A549 (cell line): ENCODE measurements at regions not wholly inside any gene's neighbourhood (a gene's known extent, or its start where the extent isn't known, plus 50 kb on each side); places are given as distances from the start of the nearest gene placed in this dataset.

Experiments
- EHF ChIP-seq: fragments of 250-450 bp; sonication (Bioruptor Pico); IDR thresholded peaks from 2 replicates; pipeline ENCODE4 v1.5.0; 2020; ENCODE audit warnings: mild to moderate bottlenecking
- EP300 ChIP-seq, 2 experiments: fragments of >200 bp; sonication (Bioruptor Twin); formaldehyde crosslinking; IDR thresholded peaks; 2 replicates in 1 of 2; 3 replicates in 1 of 2; pipeline ENCODE4 v1.6.1; 2016 to 2017
- HEYL ChIP-seq: fragments of 250-450 bp; sonication (Bioruptor Pico); IDR thresholded peaks from 2 replicates; pipeline ENCODE4 v1.8.0; 2021; ENCODE audit warnings: mild to moderate bottlenecking, moderate library complexity
- HOXA7 ChIP-seq: fragments of 250-450 bp; sonication (Bioruptor Pico); IDR thresholded peaks from 2 replicates; pipeline ENCODE4 v1.5.0; 2020; ENCODE audit warnings: mild to moderate bottlenecking, moderate library complexity
- JUN ChIP-seq, 2 experiments: fragments of >200 bp; sonication (Bioruptor Twin); formaldehyde crosslinking; IDR thresholded peaks; 2 replicates in 1 of 2; 3 replicates in 1 of 2; pipeline ENCODE4 v1.6.1; 2016 to 2017
- KDM5A ChIP-seq: fragments of 200-600 bp; sonication (generic); IDR thresholded peaks from 2 replicates; pipeline ENCODE4 v1.6.1; 2016; ENCODE audit warnings: antibody characterized with exemption, mild to moderate bottlenecking
- RAD21 ChIP-seq, 2 experiments: fragments of >200 bp in 1 of 2; sonication (Bioruptor Twin) in 1 of 2; formaldehyde crosslinking in 1 of 2; IDR thresholded peaks in 1 of 2; conservative IDR thresholded peaks in 1 of 2; 2 replicates in 1 of 2; 3 replicates in 1 of 2; pipeline ENCODE4 v1.6.1; 2012 to 2018; ENCODE audit warnings: inconsistent platforms in 1 of 2
- TF ChIP-seq, protein P1 (sequence below): fragments of >200 bp; sonication (Bioruptor Twin); formaldehyde crosslinking; IDR thresholded peaks from 3 replicates; pipeline ENCODE4 v1.5.1; 2016
- TF ChIP-seq, protein P2 (sequence below): fragments of 450-650 bp; IDR thresholded peaks from 2 replicates; pipeline ENCODE4 v1.6.1; 2014; ENCODE audit warnings: antibody characterized with exemption
- TF ChIP-seq, protein P3 (sequence below): fragments of >200 bp; sonication (Bioruptor Twin); formaldehyde crosslinking; IDR thresholded peaks from 2 replicates; pipeline ENCODE4 v1.6.1; 2016
- TF ChIP-seq, protein P4 (sequence below): IDR thresholded peaks from 2 replicates; pipeline ENCODE4 v1.6.1; 2012

DNA sequence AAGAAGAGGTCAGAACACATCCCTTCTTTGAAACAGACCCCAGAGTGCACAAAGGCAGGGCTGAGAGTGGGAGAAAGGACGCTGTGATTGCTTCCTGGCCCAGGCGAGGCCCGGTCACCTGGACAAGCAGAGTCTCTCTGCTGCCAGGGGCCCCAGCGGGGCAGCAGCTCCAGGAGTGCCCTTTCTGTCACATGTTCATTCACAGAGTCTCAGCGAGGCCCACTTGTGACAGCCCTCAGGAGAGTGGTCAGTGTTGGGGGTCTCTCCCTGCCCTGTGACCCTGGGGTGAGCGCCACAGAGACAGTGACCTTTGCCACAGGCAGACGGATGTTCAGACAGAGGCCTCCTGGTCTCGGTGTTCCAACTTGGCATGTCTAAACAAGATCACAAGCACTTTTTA, 130.2 kb upstream of the IRX4 start:
- TF ChIP-seq, protein P1, sequence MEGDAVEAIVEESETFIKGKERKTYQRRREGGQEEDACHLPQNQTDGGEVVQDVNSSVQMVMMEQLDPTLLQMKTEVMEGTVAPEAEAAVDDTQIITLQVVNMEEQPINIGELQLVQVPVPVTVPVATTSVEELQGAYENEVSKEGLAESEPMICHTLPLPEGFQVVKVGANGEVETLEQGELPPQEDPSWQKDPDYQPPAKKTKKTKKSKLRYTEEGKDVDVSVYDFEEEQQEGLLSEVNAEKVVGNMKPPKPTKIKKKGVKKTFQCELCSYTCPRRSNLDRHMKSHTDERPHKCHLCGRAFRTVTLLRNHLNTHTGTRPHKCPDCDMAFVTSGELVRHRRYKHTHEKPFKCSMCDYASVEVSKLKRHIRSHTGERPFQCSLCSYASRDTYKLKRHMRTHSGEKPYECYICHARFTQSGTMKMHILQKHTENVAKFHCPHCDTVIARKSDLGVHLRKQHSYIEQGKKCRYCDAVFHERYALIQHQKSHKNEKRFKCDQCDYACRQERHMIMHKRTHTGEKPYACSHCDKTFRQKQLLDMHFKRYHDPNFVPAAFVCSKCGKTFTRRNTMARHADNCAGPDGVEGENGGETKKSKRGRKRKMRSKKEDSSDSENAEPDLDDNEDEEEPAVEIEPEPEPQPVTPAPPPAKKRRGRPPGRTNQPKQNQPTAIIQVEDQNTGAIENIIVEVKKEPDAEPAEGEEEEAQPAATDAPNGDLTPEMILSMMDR = no peak
- TF ChIP-seq RAD21 (conservative IDR thresholded peaks at IDR 0.05 in 1 of 2, IDR thresholded peaks at IDR 0.05 in 1 of 2) = no peak
- TF ChIP-seq EHF (CRISPR knock-in tag) = no peak
- TF ChIP-seq, protein P2, sequence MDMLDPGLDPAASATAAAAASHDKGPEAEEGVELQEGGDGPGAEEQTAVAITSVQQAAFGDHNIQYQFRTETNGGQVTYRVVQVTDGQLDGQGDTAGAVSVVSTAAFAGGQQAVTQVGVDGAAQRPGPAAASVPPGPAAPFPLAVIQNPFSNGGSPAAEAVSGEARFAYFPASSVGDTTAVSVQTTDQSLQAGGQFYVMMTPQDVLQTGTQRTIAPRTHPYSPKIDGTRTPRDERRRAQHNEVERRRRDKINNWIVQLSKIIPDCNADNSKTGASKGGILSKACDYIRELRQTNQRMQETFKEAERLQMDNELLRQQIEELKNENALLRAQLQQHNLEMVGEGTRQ = no peak
- no peak for TF ChIP-seq HOXA7 (CRISPR knock-in tag)
- TF ChIP-seq, protein P3, sequence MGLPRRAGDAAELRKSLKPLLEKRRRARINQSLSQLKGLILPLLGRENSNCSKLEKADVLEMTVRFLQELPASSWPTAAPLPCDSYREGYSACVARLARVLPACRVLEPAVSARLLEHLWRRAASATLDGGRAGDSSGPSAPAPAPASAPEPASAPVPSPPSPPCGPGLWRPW = no peak
- TF ChIP-seq, protein P4, sequence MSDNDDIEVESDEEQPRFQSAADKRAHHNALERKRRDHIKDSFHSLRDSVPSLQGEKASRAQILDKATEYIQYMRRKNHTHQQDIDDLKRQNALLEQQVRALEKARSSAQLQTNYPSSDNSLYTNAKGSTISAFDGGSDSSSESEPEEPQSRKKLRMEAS = no peak
- TF ChIP-seq EP300 (IDR thresholded peaks at IDR 0.05) = no peak
- TF ChIP-seq JUN (IDR thresholded peaks at IDR 0.05) = no peak
- TF ChIP-seq HEYL = no peak
- TF ChIP-seq KDM5A = no peak
